HEK293 (cell line): ENCODE measurements at regions not wholly inside any gene's neighbourhood (a gene's known extent, or its start where the extent isn't known, plus 50 kb on each side); places are given as distances from the start of the nearest gene placed in this dataset.

Experiments
- BCL11A ChIP-seq: fragments of 450-650 bp; formaldehyde crosslinking; IDR thresholded peaks from 2 replicates; pipeline ENCODE4 v1.5.1; 2016; ENCODE audit warnings: low read depth, missing biosample characterization, missing genetic modification characterization
- CTCF ChIP-seq: fragments of 450-650 bp; formaldehyde crosslinking; IDR thresholded peaks from 2 replicates; pipeline ENCODE4 v1.5.1; 2016; ENCODE audit warnings: missing biosample characterization, missing genetic modification characterization
- ELK4 ChIP-seq: IDR thresholded peaks from 2 replicates; pipeline ENCODE4 v1.6.1; 2011; ENCODE audit warnings: mild to moderate bottlenecking, low read depth, low read length, borderline replicate concordance
- TRIM28 ChIP-seq: IDR thresholded peaks from 2 replicates; pipeline ENCODE4 v1.6.1; 2011; ENCODE audit warnings: low read length, control low read depth, borderline replicate concordance
- ZBTB44 ChIP-seq: fragments of 450-650 bp; IDR thresholded peaks from 2 replicates; pipeline ENCODE4 v1.5.1; 2018; ENCODE audit warnings: missing biosample characterization, mild to moderate bottlenecking, missing genetic modification characterization
- ZNF423 ChIP-seq: fragments of 450-650 bp; formaldehyde crosslinking; IDR thresholded peaks from 2 replicates; pipeline ENCODE4 v1.5.1; 2016; ENCODE audit warnings: missing biosample characterization, missing genetic modification characterization
- TF ChIP-seq, protein P1 (sequence below): fragments of 450-650 bp; formaldehyde crosslinking; IDR thresholded peaks from 2 replicates; pipeline ENCODE4 v1.5.1; 2016; ENCODE audit warnings: missing biosample characterization, missing genetic modification characterization
- TF ChIP-seq, protein P2 (sequence below): fragments of 450-650 bp; formaldehyde crosslinking; IDR thresholded peaks from 2 replicates; pipeline ENCODE4 v1.5.1; 2016; ENCODE audit warnings: missing biosample characterization, missing genetic modification characterization
- TF ChIP-seq, protein P3 (sequence below): fragments of 450-650 bp; formaldehyde crosslinking; optimal IDR thresholded peaks from 2 replicates; pipeline ENCODE3; 2016; ENCODE audit warnings: missing biosample characterization, mild to moderate bottlenecking, missing genetic modification characterization
- TF ChIP-seq, protein P4 (sequence below): sonication (generic); formaldehyde crosslinking; IDR thresholded peaks from 2 replicates; pipeline ENCODE4 v1.8.1; 2022; ENCODE audit warnings: mild to moderate bottlenecking, moderate library complexity, missing genetic modification reagents

DNA sequence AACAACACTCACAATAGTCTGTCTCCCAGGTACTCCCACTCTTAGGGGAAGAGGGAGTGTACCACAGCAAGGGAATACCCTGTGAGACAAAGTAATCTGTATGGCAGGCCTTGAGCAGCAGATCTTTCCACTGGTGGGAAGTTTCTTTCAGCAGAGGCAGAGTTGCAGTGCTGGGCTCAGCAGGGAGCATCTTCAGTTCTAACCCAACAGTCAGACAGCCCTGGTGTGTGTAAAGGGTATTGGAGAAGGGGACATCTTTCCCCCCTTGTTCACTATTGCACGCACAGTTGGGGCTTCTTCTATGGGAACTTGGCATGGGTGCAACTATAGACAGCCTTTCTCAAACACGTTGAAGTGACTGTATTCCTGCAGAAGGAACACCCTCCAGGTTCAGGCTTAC, 159.4 kb upstream of the DPT start:
- TF ChIP-seq CTCF (tag by site-specific recombination) (no peak), ELK4 (no peak), ZNF423 (tag by site-specific recombination) (no peak), ZBTB44 (no peak), BCL11A (tag by site-specific recombination) (no peak), TRIM28 (no peak)
- TF ChIP-seq, protein P1, sequence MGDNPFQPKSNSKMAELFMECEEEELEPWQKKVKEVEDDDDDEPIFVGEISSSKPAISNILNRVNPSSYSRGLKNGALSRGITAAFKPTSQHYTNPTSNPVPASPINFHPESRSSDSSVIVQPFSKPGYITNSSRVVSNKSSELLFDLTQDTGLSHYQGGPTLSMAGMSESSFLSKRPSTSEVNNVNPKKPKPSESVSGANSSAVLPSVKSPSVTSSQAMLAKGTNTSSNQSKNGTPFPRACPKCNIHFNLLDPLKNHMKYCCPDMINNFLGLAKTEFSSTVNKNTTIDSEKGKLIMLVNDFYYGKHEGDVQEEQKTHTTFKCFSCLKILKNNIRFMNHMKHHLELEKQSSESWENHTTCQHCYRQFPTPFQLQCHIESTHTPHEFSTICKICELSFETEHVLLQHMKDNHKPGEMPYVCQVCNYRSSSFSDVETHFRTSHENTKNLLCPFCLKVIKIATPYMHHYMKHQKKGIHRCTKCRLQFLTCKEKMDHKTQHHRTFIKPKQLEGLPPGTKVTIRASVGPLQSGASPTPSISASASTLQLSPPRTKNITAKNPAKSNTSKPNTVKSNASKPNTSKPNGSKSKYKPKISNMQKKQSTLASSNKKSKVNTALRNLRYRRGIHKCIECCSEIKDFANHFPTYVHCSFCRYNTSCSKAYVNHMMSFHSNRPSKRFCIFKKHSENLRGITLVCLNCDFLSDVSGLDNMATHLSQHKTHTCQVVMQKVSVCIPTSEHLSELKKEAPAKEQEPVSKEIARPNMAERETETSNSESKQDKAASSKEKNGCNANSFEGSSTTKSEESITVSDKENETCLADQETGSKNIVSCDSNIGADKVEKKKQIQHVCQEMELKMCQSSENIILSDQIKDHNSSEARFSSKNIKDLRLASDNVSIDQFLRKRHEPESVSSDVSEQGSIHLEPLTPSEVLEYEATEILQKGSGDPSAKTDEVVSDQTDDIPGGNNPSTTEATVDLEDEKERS (tag by site-specific recombination): no peak
- TF ChIP-seq, protein P2, sequence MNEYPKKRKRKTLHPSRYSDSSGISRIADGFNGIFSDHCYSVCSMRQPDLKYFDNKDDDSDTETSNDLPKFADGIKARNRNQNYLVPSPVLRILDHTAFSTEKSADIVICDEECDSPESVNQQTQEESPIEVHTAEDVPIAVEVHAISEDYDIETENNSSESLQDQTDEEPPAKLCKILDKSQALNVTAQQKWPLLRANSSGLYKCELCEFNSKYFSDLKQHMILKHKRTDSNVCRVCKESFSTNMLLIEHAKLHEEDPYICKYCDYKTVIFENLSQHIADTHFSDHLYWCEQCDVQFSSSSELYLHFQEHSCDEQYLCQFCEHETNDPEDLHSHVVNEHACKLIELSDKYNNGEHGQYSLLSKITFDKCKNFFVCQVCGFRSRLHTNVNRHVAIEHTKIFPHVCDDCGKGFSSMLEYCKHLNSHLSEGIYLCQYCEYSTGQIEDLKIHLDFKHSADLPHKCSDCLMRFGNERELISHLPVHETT: no peak
- TF ChIP-seq, protein P3, sequence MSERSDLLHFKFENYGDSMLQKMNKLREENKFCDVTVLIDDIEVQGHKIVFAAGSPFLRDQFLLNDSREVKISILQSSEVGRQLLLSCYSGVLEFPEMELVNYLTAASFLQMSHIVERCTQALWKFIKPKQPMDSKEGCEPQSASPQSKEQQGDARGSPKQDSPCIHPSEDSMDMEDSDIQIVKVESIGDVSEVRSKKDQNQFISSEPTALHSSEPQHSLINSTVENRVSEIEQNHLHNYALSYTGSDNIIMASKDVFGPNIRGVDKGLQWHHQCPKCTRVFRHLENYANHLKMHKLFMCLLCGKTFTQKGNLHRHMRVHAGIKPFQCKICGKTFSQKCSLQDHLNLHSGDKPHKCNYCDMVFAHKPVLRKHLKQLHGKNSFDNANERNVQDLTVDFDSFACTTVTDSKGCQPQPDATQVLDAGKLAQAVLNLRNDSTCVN: no peak
- TF ChIP-seq, protein P4, sequence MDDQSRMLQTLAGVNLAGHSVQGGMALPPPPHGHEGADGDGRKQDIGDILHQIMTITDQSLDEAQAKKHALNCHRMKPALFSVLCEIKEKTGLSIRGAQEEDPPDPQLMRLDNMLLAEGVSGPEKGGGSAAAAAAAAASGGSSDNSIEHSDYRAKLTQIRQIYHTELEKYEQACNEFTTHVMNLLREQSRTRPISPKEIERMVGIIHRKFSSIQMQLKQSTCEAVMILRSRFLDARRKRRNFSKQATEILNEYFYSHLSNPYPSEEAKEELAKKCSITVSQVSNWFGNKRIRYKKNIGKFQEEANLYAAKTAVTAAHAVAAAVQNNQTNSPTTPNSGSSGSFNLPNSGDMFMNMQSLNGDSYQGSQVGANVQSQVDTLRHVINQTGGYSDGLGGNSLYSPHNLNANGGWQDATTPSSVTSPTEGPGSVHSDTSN (CRISPR knock-in tag): no peak
